A673 (cell line): ENCODE measurements at regions not wholly inside any gene's neighbourhood (a gene's known extent, or its start where the extent isn't known, plus 50 kb on each side); places are given as distances from the start of the nearest gene placed in this dataset.

Experiments
- BruUV-seq: library from RNA; stranded (reverse); fragments of 400-500 nt; replicated peaks from 2 replicates; lab custom pipeline; 2021; lab: Mats Ljungman, UMichigan
- CTCF ChIA-PET: fragments of 300-600 bp; sonication (Branson Sonifier 250); formaldehyde crosslinking; loops from one replicate; lab custom pipeline; 2022; ENCODE audit warnings: antibody characterized with exemption; lab: Charles Lee
- POLR2A ChIA-PET: fragments of 300-600 bp; sonication (Branson Sonifier 250); formaldehyde crosslinking; loops from one replicate; lab custom pipeline; 2022; ENCODE audit warnings: antibody characterized with exemption; ENCODE audit not compliant: low non-redundant PET; lab: Charles Lee
- DNase-seq: peaks from one replicate; pipeline ENCODE4 v3.0.0-alpha.2; 2015; ENCODE audit warnings: low spot score
- H3K27ac ChIP-seq: fragments of 200-600 bp; sonication (generic); 2 replicates; pipeline ENCODE4 v1.5.1; 2016; ENCODE audit warnings: mixed run types, low read depth, mild to moderate bottlenecking, mixed read lengths, antibody characterized with exemption, low read length; ENCODE audit not compliant: poor library complexity, severe bottlenecking
- H3K27me3 ChIP-seq: fragments of 200-600 bp; sonication (generic); replicated peaks from 2 replicates; pipeline ENCODE4 v1.6.1; 2017; ENCODE audit warnings: mixed run types, low read depth, mild to moderate bottlenecking, mixed read lengths, antibody characterized with exemption, low read length; ENCODE audit not compliant: insufficient read depth, poor library complexity
- H3K36me3 ChIP-seq: fragments of 200-600 bp; sonication (generic); 2 replicates; pipeline ENCODE4 v1.6.1; 2016; ENCODE audit warnings: mixed run types, mild to moderate bottlenecking, mixed read lengths, antibody characterized with exemption, low read length; ENCODE audit not compliant: insufficient read depth, poor library complexity, severe bottlenecking
- H3K4me1 ChIP-seq: fragments of 200-600 bp; sonication (generic); 2 replicates; pipeline ENCODE4 v1.6.1; 2017; ENCODE audit warnings: mixed run types, mild to moderate bottlenecking, mixed read lengths, antibody characterized with exemption, low read length; ENCODE audit not compliant: insufficient read depth, poor library complexity, severe bottlenecking
- H3K4me3 ChIP-seq: fragments of 200-600 bp; sonication (generic); 2 replicates; pipeline ENCODE4 v1.5.1; 2016; ENCODE audit warnings: low read depth, mixed run types, mild to moderate bottlenecking, mixed read lengths, low read length; ENCODE audit not compliant: poor library complexity, severe bottlenecking
- H3K9me3 ChIP-seq: fragments of 200-600 bp; sonication (generic); 2 replicates; pipeline ENCODE4 v1.6.1; 2016; ENCODE audit warnings: mixed run types, low read depth, mild to moderate bottlenecking, mixed read lengths, antibody characterized with exemption, low read length; ENCODE audit not compliant: poor library complexity, severe bottlenecking
- EZH2 ChIP-seq: fragments of 200-600 bp; sonication (generic); IDR thresholded peaks from 2 replicates; pipeline ENCODE4 v1.6.1; 2017; ENCODE audit warnings: borderline replicate concordance, low read depth, mild to moderate bottlenecking, mixed read lengths, antibody characterized with exemption, low read length; ENCODE audit not compliant: poor library complexity, severe bottlenecking
- intact Hi-C: fragments of 100-400 bp; cut with micrococcal nuclease; formaldehyde crosslinking; loops from one replicate; pipeline ENCODE4 v1.10.0; 2022; ENCODE audit not compliant: unreplicated experiment
- TF ChIP-seq, protein P1 (sequence below): fragments of 300-800, 200-600 bp; sonication (generic); conservative IDR thresholded peaks from 2 replicates; pipeline ENCODE4 v1.5.1; 2017; ENCODE audit warnings: low read depth, mild to moderate bottlenecking, antibody characterized with exemption, low read length, moderate library complexity, mixed read lengths

DNA sequence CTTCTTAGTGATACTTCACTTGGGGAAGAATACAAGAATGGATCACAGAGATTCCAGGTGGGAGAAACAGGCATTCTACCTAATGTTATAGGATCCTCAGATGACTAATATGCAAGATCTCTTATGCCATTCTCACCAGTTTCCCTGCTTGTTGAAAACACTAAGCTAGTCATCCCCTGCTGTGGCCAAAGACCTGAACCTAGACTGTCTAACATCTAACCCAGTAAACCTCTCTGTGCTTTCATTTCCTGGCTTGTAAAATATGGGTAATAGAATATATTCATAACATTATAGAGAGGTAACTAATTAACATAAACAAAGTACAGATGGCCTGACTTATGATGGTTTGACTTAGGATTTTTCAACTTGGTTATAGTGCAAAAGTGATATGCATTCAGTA, 776.3 kb downstream of the TUSC7 start:
- Histone ChIP-seq H3K9me3 (no peaks in the 10 kb centered on the region), H3K4me3 (no peak overlapping the region), H3K27ac (no peak overlapping the region), H3K36me3 (no peaks in the 10 kb centered on the region), H3K4me1 (no peaks in the 10 kb centered on the region), H3K27me3 (no peaks in the 10 kb centered on the region)
- intact Hi-C loops: no loop called here
- CTCF ChIA-PET: no interaction called here
- BruUV-seq: no TSS peak
- TF ChIP-seq, protein P1, sequence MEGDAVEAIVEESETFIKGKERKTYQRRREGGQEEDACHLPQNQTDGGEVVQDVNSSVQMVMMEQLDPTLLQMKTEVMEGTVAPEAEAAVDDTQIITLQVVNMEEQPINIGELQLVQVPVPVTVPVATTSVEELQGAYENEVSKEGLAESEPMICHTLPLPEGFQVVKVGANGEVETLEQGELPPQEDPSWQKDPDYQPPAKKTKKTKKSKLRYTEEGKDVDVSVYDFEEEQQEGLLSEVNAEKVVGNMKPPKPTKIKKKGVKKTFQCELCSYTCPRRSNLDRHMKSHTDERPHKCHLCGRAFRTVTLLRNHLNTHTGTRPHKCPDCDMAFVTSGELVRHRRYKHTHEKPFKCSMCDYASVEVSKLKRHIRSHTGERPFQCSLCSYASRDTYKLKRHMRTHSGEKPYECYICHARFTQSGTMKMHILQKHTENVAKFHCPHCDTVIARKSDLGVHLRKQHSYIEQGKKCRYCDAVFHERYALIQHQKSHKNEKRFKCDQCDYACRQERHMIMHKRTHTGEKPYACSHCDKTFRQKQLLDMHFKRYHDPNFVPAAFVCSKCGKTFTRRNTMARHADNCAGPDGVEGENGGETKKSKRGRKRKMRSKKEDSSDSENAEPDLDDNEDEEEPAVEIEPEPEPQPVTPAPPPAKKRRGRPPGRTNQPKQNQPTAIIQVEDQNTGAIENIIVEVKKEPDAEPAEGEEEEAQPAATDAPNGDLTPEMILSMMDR: no peak
- POLR2A ChIA-PET: no interaction called here
- DNase-seq: no peak

GRCh38 chr3:117486719-117487716, 777.4 kb downstream of the TUSC7 start:
- ChIA-PET CTCF (no interaction called here), POLR2A (no interaction called here)
- intact Hi-C loops: no loop called here
- Histone ChIP-seq H3K4me3 (no peak overlapping the region), H3K36me3 (no peaks in the 10 kb centered on the region), H3K27ac (no peak overlapping the region), H3K27me3 (no peaks in the 10 kb centered on the region), H3K4me1 (no peaks in the 10 kb centered on the region), H3K9me3 (no peaks in the 10 kb centered on the region)
- BruUV-seq: no TSS peak
- DNase-seq: peak; percentile 15
- TF ChIP-seq, protein P1: no peak
- no peak for TF ChIP-seq EZH2

GRCh38 chr3:117488983-117489382, 779.4 kb downstream of the TUSC7 start:
- H3K36me3 ChIP-seq: no peaks in the 10 kb centered on the region

More at GRCh38 chr3:117488983-117489382, 779.4 kb downstream of the TUSC7 start:
- TF ChIP-seq EZH2: no peak
- TF ChIP-seq, protein P1: no peak
- Histone ChIP-seq H3K27me3 (no peaks in the 10 kb centered on the region), H3K4me3 (no peak overlapping the region), H3K4me1 (no peaks in the 10 kb centered on the region), H3K9me3 (no peaks in the 10 kb centered on the region), H3K27ac (no peak overlapping the region)
- ChIA-PET POLR2A (no interaction called here), CTCF (no interaction called here)
- intact Hi-C loops: no loop called here
- no peak for DNase-seq
- no TSS peak for BruUV-seq
